GM12865 (cell line): ENCODE measurements at regions not wholly inside any gene's neighbourhood (a gene's known extent, or its start where the extent isn't known, plus 50 kb on each side); places are given as distances from the start of the nearest gene placed in this dataset.

ENCODE experiments used
- DNase-seq: peaks from one replicate; pipeline ENCODE4 v3.0.0; 2010; ENCODE audit warnings: low read depth
- H3K4me3 ChIP-seq: 2 replicates; pipeline ENCODE4 v1.5.1; 2011; ENCODE audit warnings: mild to moderate bottlenecking, low read depth, low read length, control low read depth
- CTCF ChIP-seq: IDR thresholded peaks from 2 replicates; pipeline ENCODE4 v1.5.1; 2011; ENCODE audit warnings: low read length, control low read depth, low read depth, inconsistent platforms; ENCODE audit not compliant: insufficient read depth; ENCODE audit errors: missing control alignments

GRCh38 chr1:90155721-90156487, 161.0 kb downstream of the ZNF326 start:
- no peak overlapping the region for H3K4me3 ChIP-seq
- TF ChIP-seq CTCF, result no peak
- peak; percentile 13 for DNase-seq

- TF ChIP-seq CTCF, result no peak
- H3K4me3 ChIP-seq, result no peak overlapping the region
- no peak for DNase-seq
Observed at GRCh38 chr1:90154711-90155110, 159.8 kb downstream of the ZNF326 start.

GRCh38 chr1:90149101-90149500, 154.2 kb downstream of the ZNF326 start:
- no peak for DNase-seq
- H3K4me3 ChIP-seq, result no peak overlapping the region
- TF ChIP-seq CTCF, result no peak

GRCh38 chr1:90147093-90147492, 152.2 kb downstream of the ZNF326 start:
- no peak for TF ChIP-seq CTCF
- no peak overlapping the region for H3K4me3 ChIP-seq
- DNase-seq, result no peak

- H3K4me3 ChIP-seq, result no peak overlapping the region
- TF ChIP-seq CTCF, result no peak
- DNase-seq, result no peak
Observed at GRCh38 chr1:90144820-90145219, 149.9 kb downstream of the ZNF326 start.

- TF ChIP-seq CTCF, result no peak
- no peak for DNase-seq
- H3K4me3 ChIP-seq, result no peak overlapping the region
Observed at GRCh38 chr1:90143591-90143990, 148.7 kb downstream of the ZNF326 start.

- H3K4me3 ChIP-seq, result no peak overlapping the region
- TF ChIP-seq CTCF, result no peak
- no peak for DNase-seq
Observed at GRCh38 chr1:90142697-90143096, 147.8 kb downstream of the ZNF326 start.
